ENCODE measurements at regions not wholly inside any gene's neighbourhood (a gene's known extent, or its start where the extent isn't known, plus 50 kb on each side); places are given as distances from the start of the nearest gene placed in this dataset.

- no peak for ATAC-seq
- TF ChIP-seq ZC3H10 (CRISPR knock-in tag; IDR thresholded peaks at IDR 0.05) (no peak), ESRRG (CRISPR knock-in tag; IDR thresholded peaks at IDR 0.05) (no peak), CSDC2 (CRISPR knock-in tag; IDR thresholded peaks at IDR 0.05) (no peak), POU6F1 (CRISPR knock-in tag; IDR thresholded peaks at IDR 0.05; ENCODE audit: borderline replicate concordance, low read depth) (no peak), TCF4 (CRISPR knock-in tag; IDR thresholded peaks at IDR 0.05; ENCODE audit: borderline replicate concordance) (no peak)
Measured at GRCh38 chr1:38528623-38529022, 330.9 kb downstream of the RRAGC start.

- no peak for ATAC-seq
- TF ChIP-seq ZNF70 (CRISPR knock-in tag; IDR thresholded peaks at IDR 0.05) (no peak), ZNF565 (CRISPR knock-in tag; conservative IDR thresholded peaks at IDR 0.05; ENCODE audit: low read depth) (no peak), CSDC2 (CRISPR knock-in tag; IDR thresholded peaks at IDR 0.05) (no peak), PPARA (CRISPR knock-in tag; IDR thresholded peaks at IDR 0.05; ENCODE audit: borderline replicate concordance) (no peak), ZFP30 (CRISPR knock-in tag; IDR thresholded peaks at IDR 0.05) (no peak), TOX (CRISPR knock-in tag; IDR thresholded peaks at IDR 0.05; ENCODE audit: borderline replicate concordance) (no peak), TSHZ2 (CRISPR knock-in tag; IDR thresholded peaks at IDR 0.05) (no peak), CREB5 (CRISPR knock-in tag; IDR thresholded peaks at IDR 0.05; ENCODE audit: low read depth) (no peak), ZFP3 (CRISPR knock-in tag; IDR thresholded peaks at IDR 0.05) (no peak), ARNTL (CRISPR knock-in tag; IDR thresholded peaks at IDR 0.05; ENCODE audit: borderline replicate concordance, low read depth) (no peak), OSR1 (CRISPR knock-in tag; IDR thresholded peaks at IDR 0.05) (no peak), GLIS3 (CRISPR knock-in tag; IDR thresholded peaks at IDR 0.05) (no peak), ZC3H10 (CRISPR knock-in tag; IDR thresholded peaks at IDR 0.05) (no peak), SNAI2 (CRISPR knock-in tag; IDR thresholded peaks at IDR 0.05) (no peak), PATZ1 (CRISPR knock-in tag; IDR thresholded peaks at IDR 0.05; ENCODE audit: borderline replicate concordance) (no peak), POU6F1 (CRISPR knock-in tag; IDR thresholded peaks at IDR 0.05; ENCODE audit: borderline replicate concordance, low read depth) (no peak)
Measured at GRCh38 chr1:38527373-38527966, 332.1 kb downstream of the RRAGC start.

- ATAC-seq: no peak
- TF ChIP-seq ISL1 (CRISPR knock-in tag; IDR thresholded peaks at IDR 0.05): no peak
Measured at GRCh38 chr1:38526046-38526445, 333.5 kb downstream of the RRAGC start.

Data from SK-N-SH treated with all-trans-retinoic acid at 6 μM for 48 hours (cell line).